GM10266 (cell line): ENCODE measurements at regions not wholly inside any gene's neighbourhood (a gene's known extent, or its start where the extent isn't known, plus 50 kb on each side); places are given as distances from the start of the nearest gene placed in this dataset.

Source experiments
- DNase-seq: peaks from one replicate; pipeline ENCODE4 v3.0.0; 2012; ENCODE audit errors: extremely low spot score
- TF ChIP-seq, protein P1 (sequence below): IDR thresholded peaks from 2 replicates; pipeline ENCODE4 v1.5.1; 2012; ENCODE audit warnings: mild to moderate bottlenecking, low read depth; ENCODE audit not compliant: control insufficient read depth, insufficient read depth; ENCODE audit errors: missing control alignments

DNA sequence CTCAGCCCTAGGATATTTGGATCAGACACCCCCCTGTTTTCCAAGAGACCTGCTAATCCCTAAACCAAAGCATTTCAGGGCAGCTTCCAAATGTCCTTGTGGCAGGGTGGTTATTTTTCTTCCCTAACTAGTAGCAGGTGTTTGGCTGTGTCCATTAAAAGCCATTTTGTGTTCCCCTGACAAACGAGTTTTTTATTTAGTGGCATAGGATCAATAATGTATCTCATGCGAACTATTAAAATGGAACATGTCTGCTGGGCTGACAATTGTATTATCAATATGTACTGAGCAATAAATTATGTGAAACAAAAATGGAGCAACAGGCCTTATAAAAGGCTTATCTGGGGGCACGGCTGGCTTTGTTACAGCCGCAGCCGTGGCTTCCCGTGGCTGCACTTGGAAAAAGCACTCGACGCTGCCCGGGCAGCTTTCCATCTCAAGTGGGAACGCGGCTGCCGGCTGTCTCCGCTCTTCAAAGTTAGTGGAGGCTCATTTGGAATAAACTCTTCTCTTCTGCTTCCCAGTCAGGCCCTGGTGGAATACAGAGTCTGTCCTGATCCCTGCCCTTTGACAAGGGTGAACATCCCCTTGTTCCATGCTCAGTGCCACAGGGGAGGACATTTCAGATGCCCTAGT, 554.3 kb downstream of the TYW1 start:
- DNase-seq: no peak

DNA sequence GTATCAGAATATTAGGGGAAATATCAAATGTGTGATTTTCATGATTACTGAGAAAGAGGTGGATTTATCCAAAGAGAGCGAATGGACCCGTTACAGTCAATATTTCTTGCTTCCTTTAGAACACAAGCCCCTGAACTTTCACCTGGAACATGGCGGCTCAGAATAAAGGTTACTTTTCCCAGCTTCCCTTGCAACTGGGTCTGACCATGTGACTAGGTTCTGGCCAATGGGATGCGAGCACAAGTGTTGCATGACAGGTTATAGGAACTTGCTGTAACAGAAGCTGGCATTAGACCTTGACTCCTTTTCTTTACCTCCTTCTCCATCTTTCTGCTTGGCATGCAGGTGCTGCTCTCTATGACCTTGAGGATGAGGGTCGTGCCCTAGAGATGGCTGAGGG, 556.1 kb downstream of the TYW1 start:
- no peak for DNase-seq
- TF ChIP-seq, protein P1, sequence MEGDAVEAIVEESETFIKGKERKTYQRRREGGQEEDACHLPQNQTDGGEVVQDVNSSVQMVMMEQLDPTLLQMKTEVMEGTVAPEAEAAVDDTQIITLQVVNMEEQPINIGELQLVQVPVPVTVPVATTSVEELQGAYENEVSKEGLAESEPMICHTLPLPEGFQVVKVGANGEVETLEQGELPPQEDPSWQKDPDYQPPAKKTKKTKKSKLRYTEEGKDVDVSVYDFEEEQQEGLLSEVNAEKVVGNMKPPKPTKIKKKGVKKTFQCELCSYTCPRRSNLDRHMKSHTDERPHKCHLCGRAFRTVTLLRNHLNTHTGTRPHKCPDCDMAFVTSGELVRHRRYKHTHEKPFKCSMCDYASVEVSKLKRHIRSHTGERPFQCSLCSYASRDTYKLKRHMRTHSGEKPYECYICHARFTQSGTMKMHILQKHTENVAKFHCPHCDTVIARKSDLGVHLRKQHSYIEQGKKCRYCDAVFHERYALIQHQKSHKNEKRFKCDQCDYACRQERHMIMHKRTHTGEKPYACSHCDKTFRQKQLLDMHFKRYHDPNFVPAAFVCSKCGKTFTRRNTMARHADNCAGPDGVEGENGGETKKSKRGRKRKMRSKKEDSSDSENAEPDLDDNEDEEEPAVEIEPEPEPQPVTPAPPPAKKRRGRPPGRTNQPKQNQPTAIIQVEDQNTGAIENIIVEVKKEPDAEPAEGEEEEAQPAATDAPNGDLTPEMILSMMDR: no peak

More for the DNA sequence above, 554.3 kb downstream of the TYW1 start:
- TF ChIP-seq, protein P1: no peak

DNA sequence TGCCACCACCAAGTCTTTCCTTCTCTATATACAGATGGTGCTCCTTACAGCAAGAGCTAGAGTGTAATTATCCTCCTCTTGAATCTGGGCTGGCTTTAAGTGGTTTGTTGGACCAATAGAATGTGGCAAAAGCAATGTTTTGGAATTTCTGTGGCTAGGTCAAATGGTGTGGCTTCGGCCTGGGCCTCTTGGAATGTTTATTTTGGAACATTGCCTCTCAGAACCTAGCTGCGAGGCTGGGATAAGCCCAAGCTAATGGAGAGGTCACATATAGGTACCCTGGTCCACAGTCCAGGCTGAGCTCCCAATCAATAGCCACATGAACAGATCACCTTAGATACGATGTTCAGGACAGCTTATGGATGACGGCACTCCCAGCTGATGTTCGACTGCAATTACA, 556.7 kb downstream of the TYW1 start:
- TF ChIP-seq, protein P1: no peak
- no peak for DNase-seq

DNA sequence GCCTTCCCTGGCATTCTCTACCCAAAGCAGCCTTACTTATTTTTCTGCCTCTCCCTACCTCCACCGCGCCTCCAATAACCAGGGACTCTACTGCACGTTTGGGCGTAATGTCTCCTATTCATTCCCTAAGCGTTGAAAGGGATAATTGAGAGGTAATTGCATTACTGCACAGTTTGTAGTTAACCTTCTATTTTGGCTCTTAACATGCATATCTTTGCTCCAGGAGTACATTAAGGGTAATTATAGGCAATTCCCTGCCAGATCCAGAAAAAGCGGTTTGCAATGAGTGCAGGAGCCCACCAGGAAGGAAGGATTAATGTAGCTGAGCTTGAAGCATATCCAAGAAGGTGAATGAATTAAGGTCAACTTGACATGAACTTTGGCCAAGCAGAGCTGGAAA, 558.4 kb downstream of the TYW1 start:
- TF ChIP-seq, protein P1: no peak
- DNase-seq: no peak

DNA sequence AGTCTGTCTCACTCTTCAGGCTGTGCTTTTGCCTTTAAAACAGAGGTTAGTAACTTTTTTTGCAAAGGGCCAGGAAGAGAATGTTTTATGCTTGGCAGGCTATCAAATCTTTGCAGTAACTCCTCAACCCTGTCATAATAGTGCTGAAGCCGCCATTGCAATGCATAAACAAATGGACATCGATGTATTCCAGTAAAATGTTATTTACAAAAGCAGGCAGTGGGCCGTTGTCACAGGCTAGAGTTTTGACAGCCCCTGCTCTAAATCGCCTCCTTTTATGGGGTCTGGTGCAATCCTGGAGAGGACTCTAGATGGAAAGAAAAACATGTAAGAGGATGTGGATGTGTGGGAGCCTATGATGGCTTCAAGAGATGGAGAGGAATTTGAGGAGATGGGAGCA, 568.3 kb downstream of the TYW1 start:
- DNase-seq: no peak
- TF ChIP-seq, protein P1: no peak

DNA sequence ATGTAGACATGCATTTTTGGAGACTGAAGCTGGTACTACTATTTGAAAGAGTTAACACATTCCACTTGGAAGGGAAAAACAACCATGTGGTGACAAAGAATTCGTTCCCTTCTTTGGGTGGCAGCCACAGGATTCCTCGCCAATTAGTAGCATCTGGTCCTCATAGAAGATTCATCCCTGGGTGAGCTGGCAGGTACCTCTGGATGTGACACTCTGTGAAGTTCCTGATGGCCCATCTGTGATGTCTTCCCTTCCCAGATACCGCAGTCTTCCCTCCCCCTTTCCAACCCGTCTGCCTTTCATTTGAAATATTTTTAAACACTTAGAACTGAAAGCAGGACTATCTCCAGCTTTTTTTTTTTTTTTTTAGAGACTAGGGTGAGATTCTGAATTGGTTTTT, 569.5 kb downstream of the TYW1 start:
- no peak for DNase-seq
- TF ChIP-seq, protein P1: no peak

DNA sequence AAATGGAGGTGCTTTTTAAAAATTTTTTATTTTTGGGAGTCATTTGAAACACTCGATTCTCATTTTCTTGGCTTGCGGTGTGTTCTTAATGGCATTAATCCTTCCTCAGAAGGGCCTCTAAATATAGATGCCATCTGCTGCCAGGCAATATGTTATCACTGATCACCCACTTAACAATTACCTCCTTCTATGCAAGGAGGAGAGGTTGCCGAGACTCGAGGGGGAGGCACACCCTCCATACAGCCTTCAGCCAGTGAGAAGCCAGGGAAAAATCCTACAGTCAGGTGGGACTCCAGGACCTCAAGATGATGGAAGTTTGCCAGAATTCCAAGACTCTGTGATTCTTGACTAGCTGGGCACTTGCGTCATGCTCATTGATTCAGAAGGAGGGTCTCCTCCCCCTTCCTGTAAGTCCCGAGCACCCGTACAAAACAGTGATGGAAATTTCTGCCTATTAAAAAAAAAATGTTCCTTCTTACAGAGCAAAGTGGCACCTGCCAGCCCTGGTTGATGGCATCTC, 574.5 kb downstream of the TYW1 start:
- TF ChIP-seq, protein P1: no peak
- no peak for DNase-seq
